ENCODE measurements at regions not wholly inside any gene's neighbourhood (a gene's known extent, or its start where the extent isn't known, plus 50 kb on each side); places are given as distances from the start of the nearest gene placed in this dataset.

DNA sequence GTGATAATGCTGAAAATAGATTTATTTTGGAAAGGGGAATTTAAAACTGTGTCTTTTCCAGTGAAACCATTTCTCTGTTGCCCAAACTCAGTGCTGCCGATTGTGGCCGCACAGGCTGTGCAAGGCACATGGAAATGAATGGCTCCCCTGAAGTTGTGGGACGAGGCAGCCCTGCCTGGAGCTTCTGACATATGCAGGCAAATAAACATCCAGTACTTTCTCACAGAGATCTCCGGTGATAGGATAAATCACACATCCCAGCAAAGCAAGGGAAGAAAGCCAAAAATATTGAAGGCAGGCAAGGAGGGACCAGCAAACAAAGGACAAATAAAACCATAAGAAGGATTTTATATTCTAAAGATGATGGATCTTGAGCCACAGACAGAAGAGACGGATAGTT, 464.5 kb downstream of the MTRR start (continued):
- TF ChIP-seq, protein P1, sequence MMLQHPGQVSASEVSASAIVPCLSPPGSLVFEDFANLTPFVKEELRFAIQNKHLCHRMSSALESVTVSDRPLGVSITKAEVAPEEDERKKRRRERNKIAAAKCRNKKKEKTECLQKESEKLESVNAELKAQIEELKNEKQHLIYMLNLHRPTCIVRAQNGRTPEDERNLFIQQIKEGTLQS (IDR thresholded peaks at IDR 0.05; ENCODE audit: insufficient read depth, low read depth, low read length) = no peak

Data from H1 (cell line).